ENCODE measurements at regions not wholly inside any gene's neighbourhood (a gene's known extent, or its start where the extent isn't known, plus 50 kb on each side); places are given as distances from the start of the nearest gene placed in this dataset.

DNA sequence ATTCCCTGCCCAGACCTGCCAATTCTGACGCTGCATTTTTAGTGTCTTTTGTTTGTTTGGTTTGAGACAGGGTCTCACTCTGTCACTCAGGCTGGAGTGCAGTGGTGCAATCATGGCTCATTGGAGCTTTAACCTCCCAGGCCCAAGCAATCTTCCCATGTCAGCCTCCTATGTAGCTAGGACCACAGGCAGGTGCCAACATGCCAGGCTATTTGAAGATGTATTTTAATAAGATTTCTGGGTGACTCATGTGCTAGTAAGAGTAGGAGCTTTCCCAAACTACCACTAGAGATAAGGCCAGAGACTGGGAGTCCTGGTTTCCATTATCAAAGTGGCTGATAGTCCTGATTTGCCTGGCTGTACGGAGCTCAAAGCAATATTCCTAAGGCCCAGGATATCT, 693.3 kb downstream of the MED13L start:
- no peaks in the 10 kb centered on the region for H3K9me3 ChIP-seq
- H3K27me3 ChIP-seq (ENCODE audit: insufficient read depth in 3 of 3, low read length in 2 of 3) = peaks cover 0 to 3% (median 0%) of the 10 kb centered on the region in 3 donors
- H3K36me3 ChIP-seq (ENCODE audit: insufficient read depth in 1 of 2, low read depth in 1 of 2) = no peaks in the 10 kb centered on the region
- 73 to 76% (median 75%) methylated on average over 2 of the region's 2 CpGs for WGBS, 3 donors
- TF ChIP-seq, protein P1, sequence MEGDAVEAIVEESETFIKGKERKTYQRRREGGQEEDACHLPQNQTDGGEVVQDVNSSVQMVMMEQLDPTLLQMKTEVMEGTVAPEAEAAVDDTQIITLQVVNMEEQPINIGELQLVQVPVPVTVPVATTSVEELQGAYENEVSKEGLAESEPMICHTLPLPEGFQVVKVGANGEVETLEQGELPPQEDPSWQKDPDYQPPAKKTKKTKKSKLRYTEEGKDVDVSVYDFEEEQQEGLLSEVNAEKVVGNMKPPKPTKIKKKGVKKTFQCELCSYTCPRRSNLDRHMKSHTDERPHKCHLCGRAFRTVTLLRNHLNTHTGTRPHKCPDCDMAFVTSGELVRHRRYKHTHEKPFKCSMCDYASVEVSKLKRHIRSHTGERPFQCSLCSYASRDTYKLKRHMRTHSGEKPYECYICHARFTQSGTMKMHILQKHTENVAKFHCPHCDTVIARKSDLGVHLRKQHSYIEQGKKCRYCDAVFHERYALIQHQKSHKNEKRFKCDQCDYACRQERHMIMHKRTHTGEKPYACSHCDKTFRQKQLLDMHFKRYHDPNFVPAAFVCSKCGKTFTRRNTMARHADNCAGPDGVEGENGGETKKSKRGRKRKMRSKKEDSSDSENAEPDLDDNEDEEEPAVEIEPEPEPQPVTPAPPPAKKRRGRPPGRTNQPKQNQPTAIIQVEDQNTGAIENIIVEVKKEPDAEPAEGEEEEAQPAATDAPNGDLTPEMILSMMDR (IDR thresholded peaks at IDR 0.05) = no peak
- H3K4me1 ChIP-seq = no peaks in the 10 kb centered on the region
- no peak overlapping the region for H3K4me3 ChIP-seq
- no peak overlapping the region for H3K27ac ChIP-seq
- intact Hi-C loops (cut with DNase I) = no loop called here
- DNase-seq (no peak), ATAC-seq (no peak)

DNA sequence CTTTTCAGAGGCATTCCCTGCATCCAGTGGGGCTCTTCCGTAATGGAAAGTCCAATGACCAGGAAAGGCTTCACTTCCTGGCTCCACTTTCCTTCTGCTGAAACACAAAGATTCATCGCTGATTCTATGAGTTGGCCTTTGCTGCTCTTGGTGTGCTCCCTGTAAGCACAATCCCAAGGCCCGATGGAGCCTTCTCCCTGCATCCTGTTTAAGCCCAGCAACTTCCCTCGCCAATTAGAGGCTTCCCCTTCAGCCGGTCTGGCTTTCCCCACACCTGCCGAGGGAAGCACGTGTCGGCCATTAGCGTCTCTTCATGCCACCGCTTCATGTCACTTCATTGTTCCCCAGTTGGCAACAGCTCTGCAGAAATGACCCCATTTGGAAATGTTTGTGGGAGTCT, 693.9 kb downstream of the MED13L start:
- TF ChIP-seq, protein P1 (IDR thresholded peaks at IDR 0.05) = no peak
- no peaks in the 10 kb centered on the region for H3K36me3 ChIP-seq (ENCODE audit: insufficient read depth in 1 of 2, low read depth in 1 of 2)
- intact Hi-C loops (cut with DNase I) = no loop called here
- H3K27me3 ChIP-seq (ENCODE audit: insufficient read depth in 3 of 3, low read length in 2 of 3) = peaks cover 0 to 3% (median 0%) of the 10 kb centered on the region in 3 donors
- ATAC-seq = no peak
- H3K4me3 ChIP-seq = no peak overlapping the region
- whole genome bisulfite sequencing, 3 donors = 41 to 44% (median 41%) methylated on average over 10 of the region's 10 CpGs
- no peaks in the 10 kb centered on the region for H3K4me1 ChIP-seq
- no peaks in the 10 kb centered on the region for H3K9me3 ChIP-seq
- no peak overlapping the region for H3K27ac ChIP-seq
- no peak for DNase-seq

DNA sequence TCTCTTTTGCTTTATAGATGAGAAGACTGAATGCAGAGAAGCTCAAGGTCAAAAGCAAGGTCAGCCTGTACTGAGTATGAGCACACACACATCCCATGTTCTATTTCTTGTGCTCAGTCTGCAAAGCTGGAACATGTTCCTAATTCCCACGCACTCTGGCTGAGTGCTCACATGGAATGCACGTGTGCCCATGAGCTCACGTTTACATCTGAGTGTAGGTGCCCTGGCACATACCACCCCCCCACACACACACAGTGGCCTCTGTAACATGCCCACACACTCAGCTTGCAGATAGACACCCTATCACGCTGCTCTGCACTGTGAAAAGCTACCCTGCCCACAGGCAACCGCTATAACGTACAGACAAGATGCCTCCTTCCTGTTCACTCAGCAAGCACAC, 700.1 kb downstream of the MED13L start:
- TF ChIP-seq, protein P1 (IDR thresholded peaks at IDR 0.05) = no peak
- 64 to 73% (median 69%) methylated on average over 6 of the region's 6 CpGs for WGBS, 3 donors
- intact Hi-C loops (cut with DNase I) = no loop called here
- Histone ChIP-seq H3K4me1 (no peaks in the 10 kb centered on the region), H3K27me3 (ENCODE audit: insufficient read depth in 3 of 3, low read length in 2 of 3) (peaks cover 0 to 3% (median 0%) of the 10 kb centered on the region in 3 donors), H3K9me3 (no peaks in the 10 kb centered on the region), H3K36me3 (ENCODE audit: insufficient read depth in 1 of 2, low read depth in 1 of 2) (no peaks in the 10 kb centered on the region), H3K27ac (no peak overlapping the region), H3K4me3 (no peak overlapping the region)
- no peak for ATAC-seq
- no peak for DNase-seq

DNA sequence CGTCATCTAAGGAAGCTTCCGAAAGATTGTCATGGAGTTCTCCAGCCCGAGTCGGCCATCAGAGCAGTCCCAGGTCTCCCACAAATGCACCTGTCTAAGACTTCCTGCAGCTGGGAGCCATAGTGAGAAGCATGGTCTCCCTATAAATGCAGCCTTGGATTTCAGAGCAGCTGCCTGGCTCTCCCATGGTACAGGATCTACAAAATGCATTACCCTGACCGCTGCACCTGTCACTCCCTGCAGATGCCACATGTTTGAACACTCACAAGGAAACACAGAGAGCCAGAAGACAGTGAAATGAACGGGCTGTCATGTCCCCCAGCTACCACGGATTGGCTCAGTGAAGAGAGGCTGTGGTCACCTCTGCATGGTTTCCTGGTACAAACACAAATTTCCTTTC, 702.7 kb downstream of the MED13L start:
- Histone ChIP-seq H3K4me3 (no peak overlapping the region), H3K4me1 (no peaks in the 10 kb centered on the region), H3K27ac (no peak overlapping the region), H3K9me3 (no peaks in the 10 kb centered on the region), H3K36me3 (ENCODE audit: insufficient read depth in 1 of 2, low read depth in 1 of 2) (no peaks in the 10 kb centered on the region), H3K27me3 (ENCODE audit: insufficient read depth in 3 of 3, low read length in 2 of 3) (peaks cover 0 to 2% (median 0%) of the 10 kb centered on the region in 3 donors)
- DNase-seq (no peak), ATAC-seq (no peak)
- TF ChIP-seq, protein P1 (IDR thresholded peaks at IDR 0.05) = no peak
- WGBS, 3 donors = 32 to 37% (median 37%) methylated on average over 7 of the region's 7 CpGs
- intact Hi-C loops (cut with DNase I) = no loop called here

DNA sequence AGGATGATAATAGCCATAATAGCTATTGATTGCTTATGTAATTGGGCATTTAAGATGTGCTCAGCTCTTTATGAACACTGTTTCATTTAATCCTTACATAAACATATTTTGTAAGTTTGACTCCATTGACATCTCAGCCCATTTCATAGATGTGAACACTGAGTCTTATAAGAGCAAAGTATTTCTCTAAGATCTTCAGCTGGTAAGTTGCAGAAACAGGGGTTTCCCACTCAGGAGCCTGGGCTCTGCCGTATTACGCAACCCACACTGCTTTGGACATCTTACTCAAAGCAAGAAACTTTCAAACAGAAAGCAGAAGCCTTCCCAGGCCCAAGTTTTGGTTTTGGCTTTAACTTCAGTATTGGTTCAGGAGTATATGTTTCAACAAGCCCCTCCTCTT, 705.1 kb downstream of the MED13L start:
- Histone ChIP-seq H3K36me3 (ENCODE audit: insufficient read depth in 1 of 2, low read depth in 1 of 2) (no peaks in the 10 kb centered on the region), H3K4me3 (no peak overlapping the region), H3K4me1 (no peaks in the 10 kb centered on the region), H3K27me3 (ENCODE audit: insufficient read depth in 3 of 3, low read length in 2 of 3) (peaks cover 0 to 4% (median 0%) of the 10 kb centered on the region in 3 donors), H3K9me3 (no peaks in the 10 kb centered on the region), H3K27ac (no peak overlapping the region)
- WGBS, 3 donors = 88 to 95% (median 94%) methylated on average over 2 of the region's 2 CpGs
- DNase-seq = no peak
- intact Hi-C loops (cut with DNase I) = no loop called here
- ATAC-seq = no peak
- TF ChIP-seq, protein P1 (IDR thresholded peaks at IDR 0.05) = no peak

All from psoas muscle (tissue), 7 donors.